ENCODE measurements at regions not wholly inside any gene's neighbourhood (a gene's known extent, or its start where the extent isn't known, plus 50 kb on each side); places are given as distances from the start of the nearest gene placed in this dataset.

- Histone ChIP-seq H3K36me3 (no peaks in the 10 kb centered on the region), H3K4me3 (ENCODE audit: low read depth, low read length) (no peak overlapping the region), H3K9me3 (ENCODE audit: severe bottlenecking) (no peaks in the 10 kb centered on the region), H3K27me3 (ENCODE audit: insufficient read depth, low read depth, severe bottlenecking) (no peaks in the 10 kb centered on the region), H3K27ac (no peak overlapping the region)
- TF ChIP-seq CTCF (IDR thresholded peaks at IDR 0.05; ENCODE audit: low read depth, low read length), result no peak
- no peak for DNase-seq
Measured at GRCh38 chr6:135784507-135784906, 67.0 kb upstream of the PDE7B start.

GRCh38 chr6:135789375-135790050 is 62.0 kb upstream of the PDE7B start:
- H3K4me3 ChIP-seq (ENCODE audit: low read depth, low read length), result no peak overlapping the region
- H3K27me3 ChIP-seq (ENCODE audit: insufficient read depth, low read depth, severe bottlenecking), result no peaks in the 10 kb centered on the region
- H3K27ac ChIP-seq, result no peak overlapping the region
- no peak for DNase-seq
- no peak for TF ChIP-seq CTCF (IDR thresholded peaks at IDR 0.05; ENCODE audit: low read depth, low read length)
- no peaks in the 10 kb centered on the region for H3K36me3 ChIP-seq
- no peaks in the 10 kb centered on the region for H3K9me3 ChIP-seq (ENCODE audit: severe bottlenecking)

- DNase-seq, result no peak
- no peaks in the 10 kb centered on the region for H3K36me3 ChIP-seq
- no peak overlapping the region for H3K27ac ChIP-seq
- no peaks in the 10 kb centered on the region for H3K27me3 ChIP-seq (ENCODE audit: insufficient read depth, low read depth, severe bottlenecking)
- no peak overlapping the region for H3K4me3 ChIP-seq (ENCODE audit: low read depth, low read length)
- H3K9me3 ChIP-seq (ENCODE audit: severe bottlenecking), result no peaks in the 10 kb centered on the region
- no peak for TF ChIP-seq CTCF (IDR thresholded peaks at IDR 0.05; ENCODE audit: low read depth, low read length)
Measured at GRCh38 chr6:135791441-135791840, 60.1 kb upstream of the PDE7B start.

GRCh38 chr6:135796643-135797305 is 54.7 kb upstream of the PDE7B start:
- Histone ChIP-seq H3K27ac (no peak overlapping the region), H3K36me3 (no peaks in the 10 kb centered on the region), H3K27me3 (ENCODE audit: insufficient read depth, low read depth, severe bottlenecking) (no peaks in the 10 kb centered on the region), H3K4me3 (ENCODE audit: low read depth, low read length) (no peak overlapping the region), H3K9me3 (ENCODE audit: severe bottlenecking) (no peaks in the 10 kb centered on the region)
- no peak for DNase-seq
- TF ChIP-seq CTCF (IDR thresholded peaks at IDR 0.05; ENCODE audit: low read depth, low read length), result no peak

- Histone ChIP-seq H3K36me3 (no peaks in the 10 kb centered on the region), H3K27me3 (ENCODE audit: insufficient read depth, low read depth, severe bottlenecking) (no peaks in the 10 kb centered on the region), H3K4me3 (ENCODE audit: low read depth, low read length) (no peak overlapping the region), H3K9me3 (ENCODE audit: severe bottlenecking) (no peaks in the 10 kb centered on the region), H3K27ac (no peak overlapping the region)
- no peak for TF ChIP-seq CTCF (IDR thresholded peaks at IDR 0.05; ENCODE audit: low read depth, low read length)
- no peak for DNase-seq
Measured at GRCh38 chr6:135797361-135797760, 54.1 kb upstream of the PDE7B start.

Measured in WERI-Rb-1 (cell line).